DND-41 (cell line): ENCODE measurements at regions not wholly inside any gene's neighbourhood (a gene's known extent, or its start where the extent isn't known, plus 50 kb on each side); places are given as distances from the start of the nearest gene placed in this dataset.

Source experiments
- EZH2 ChIP-seq: IDR thresholded peaks from 3 replicates; pipeline ENCODE4 v1.6.1; 2012; ENCODE audit warnings: borderline replicate concordance, low read depth, mild to moderate bottlenecking, moderate library complexity, low read length, inconsistent platforms; ENCODE audit not compliant: severe bottlenecking
- TF ChIP-seq, protein P1 (sequence below): IDR thresholded peaks from 2 replicates; pipeline ENCODE4 v1.5.1; 2012; ENCODE audit warnings: borderline replicate concordance, low read length, moderate library complexity, mild to moderate bottlenecking; ENCODE audit not compliant: poor library complexity, severe bottlenecking; ENCODE audit errors: extremely low read depth

DNA sequence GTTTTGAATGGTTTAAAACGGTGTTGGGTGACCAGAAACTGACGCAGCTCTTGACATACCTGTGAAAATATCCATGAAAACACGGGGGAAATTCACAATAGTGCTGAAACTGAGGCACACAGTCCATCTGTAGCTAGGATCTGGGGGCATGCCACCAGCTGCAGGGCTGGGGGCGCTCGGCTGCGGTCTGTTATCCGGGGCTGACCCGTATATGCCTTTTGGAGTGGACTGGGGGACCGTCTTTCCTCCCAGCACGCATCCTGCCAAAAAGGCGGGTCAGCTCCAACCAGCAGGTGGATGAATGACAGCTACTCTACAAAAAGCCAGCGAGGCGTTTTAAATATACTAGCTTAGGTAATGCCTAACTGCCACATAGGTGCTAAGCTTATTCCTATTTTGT is 729.8 kb downstream of the QKI start:
- TF ChIP-seq, protein P1, sequence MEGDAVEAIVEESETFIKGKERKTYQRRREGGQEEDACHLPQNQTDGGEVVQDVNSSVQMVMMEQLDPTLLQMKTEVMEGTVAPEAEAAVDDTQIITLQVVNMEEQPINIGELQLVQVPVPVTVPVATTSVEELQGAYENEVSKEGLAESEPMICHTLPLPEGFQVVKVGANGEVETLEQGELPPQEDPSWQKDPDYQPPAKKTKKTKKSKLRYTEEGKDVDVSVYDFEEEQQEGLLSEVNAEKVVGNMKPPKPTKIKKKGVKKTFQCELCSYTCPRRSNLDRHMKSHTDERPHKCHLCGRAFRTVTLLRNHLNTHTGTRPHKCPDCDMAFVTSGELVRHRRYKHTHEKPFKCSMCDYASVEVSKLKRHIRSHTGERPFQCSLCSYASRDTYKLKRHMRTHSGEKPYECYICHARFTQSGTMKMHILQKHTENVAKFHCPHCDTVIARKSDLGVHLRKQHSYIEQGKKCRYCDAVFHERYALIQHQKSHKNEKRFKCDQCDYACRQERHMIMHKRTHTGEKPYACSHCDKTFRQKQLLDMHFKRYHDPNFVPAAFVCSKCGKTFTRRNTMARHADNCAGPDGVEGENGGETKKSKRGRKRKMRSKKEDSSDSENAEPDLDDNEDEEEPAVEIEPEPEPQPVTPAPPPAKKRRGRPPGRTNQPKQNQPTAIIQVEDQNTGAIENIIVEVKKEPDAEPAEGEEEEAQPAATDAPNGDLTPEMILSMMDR = no peak
- no peak for TF ChIP-seq EZH2
